UCSD-AML1 (cell line): ENCODE measurements at regions not wholly inside any gene's neighbourhood (a gene's known extent, or its start where the extent isn't known, plus 50 kb on each side); places are given as distances from the start of the nearest gene placed in this dataset.
A peak's percentile ranks its signal among the peaks of the same experiment; 100 is the strongest.
"Not testable (repeated sequence)": the region's sequence is repeated elsewhere in the genome, so short reads cannot be mapped to it uniquely, and the experiment has no call there.

Experiments
- DNase-seq: peaks from one replicate; lab custom pipeline; 2025; ENCODE audit not compliant: unreplicated experiment; lab: John Stamatoyannopoulos, UW

DNA sequence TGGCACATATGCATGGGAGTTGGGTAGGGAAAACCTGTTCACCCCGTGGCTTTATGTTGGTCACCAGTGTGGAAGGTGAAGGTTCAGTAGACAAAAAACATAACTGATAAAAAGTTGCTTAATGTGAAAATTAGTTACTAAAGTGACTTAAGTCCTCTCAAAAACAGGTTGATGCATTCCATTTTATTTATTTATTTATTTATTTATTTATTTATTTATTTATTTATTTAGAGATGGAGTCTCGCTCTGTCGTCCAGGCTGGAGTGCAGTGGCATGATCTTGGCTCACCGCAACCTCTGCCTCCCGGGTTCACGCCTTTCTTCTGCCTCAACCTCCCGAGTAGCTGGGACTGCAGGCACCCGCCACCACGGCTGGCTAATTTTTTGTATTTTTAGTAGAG lies 541.0 kb downstream of the DCDC2C start:
- DNase-seq, result not testable (repeated sequence)

DNA sequence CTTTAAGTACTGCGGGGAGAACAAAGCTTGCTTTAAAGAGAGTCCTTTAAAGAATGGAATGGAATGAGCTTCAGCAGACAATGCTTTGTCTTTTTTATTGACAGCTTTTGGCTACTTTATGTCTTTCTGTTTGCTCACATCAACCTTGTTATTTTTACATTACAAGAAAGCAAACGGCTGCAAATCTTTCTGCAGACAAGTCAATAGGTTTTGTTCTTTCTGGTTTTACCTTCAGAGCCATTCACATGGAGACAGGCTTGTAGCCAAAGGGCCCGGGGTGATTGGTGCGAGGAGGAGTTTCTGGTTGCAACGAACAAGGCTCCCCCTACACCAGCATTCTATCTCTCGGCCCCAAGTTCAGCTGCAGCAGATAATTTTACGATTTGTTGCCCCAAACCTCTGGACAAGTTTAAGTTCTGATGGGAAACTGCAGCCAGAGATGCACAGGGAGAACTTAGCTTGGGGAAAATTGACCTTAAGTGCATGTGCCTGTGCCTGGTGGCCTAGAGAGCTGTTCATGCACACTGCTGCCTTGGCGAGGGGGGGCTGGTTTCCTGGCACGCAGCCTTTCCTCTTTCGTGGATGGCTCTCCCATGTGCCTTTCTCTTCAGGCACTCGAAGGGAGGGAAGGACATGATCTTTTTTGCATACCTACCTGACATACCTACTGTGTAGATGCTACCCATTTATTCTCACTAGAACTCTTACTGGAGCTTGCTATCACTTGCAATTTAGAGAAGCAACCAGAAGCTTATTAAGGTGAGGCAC lies 543.2 kb downstream of the DCDC2C start:
- no peak for DNase-seq

DNA sequence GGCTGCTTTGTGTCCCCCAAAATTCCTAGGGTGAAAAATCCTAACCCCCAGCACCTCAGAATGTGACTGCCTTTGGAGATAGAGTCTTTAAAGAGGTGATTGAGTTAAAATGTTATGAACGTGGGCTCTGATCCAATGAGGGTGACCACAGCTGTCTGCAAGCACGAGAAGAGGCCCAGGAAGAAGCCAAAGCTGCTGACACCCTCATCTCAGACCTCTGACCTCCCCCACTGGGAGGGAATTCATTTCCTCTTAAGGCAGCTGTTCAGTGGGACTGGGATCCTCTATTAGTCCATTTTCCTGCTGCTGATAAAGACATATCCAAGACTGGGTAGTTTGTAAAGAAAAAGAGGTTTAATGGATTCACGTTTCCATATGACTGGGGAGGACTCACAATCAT lies 544.4 kb downstream of the DCDC2C start:
- DNase-seq, result no peak

DNA sequence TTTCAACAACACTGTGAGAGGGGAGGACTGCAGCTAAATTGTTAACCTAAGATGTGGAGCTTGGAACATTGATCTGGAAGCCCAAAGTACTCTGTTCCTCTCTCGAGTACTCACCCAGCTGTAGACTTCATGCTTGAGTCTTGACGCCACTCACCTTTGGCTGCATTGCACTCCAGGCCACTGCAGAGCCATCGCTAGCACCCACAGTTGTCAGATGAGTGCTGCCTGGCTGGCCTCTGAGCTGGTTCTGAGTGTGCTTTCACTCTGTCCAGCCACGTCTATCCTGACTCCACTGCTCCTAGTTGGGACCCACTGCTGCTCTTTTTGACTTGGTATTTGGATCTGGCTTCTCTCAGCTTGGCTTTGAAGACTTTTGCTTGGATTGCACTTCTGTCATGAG lies 552.1 kb downstream of the DCDC2C start:
- no peak for DNase-seq

DNA sequence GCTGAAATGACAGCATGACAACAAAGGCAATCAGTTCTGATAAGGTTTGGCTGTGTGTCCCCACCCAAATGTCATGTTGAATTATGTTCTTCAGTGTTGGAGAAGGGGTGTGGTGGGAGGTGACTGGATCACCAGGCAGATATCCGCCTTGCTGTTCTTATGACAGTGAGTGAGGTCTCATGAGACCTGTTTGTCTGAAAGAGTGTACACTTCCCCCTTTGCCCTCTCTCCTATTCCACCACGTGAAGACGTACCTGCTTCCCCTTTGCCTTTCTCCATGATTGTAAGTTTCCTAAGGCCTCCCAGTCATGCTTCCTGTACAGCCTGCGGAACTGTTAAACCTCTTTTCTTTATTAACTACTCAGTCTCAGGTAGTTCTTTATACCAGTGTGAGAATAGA lies 553.0 kb downstream of the DCDC2C start:
- DNase-seq, result no peak

DNA sequence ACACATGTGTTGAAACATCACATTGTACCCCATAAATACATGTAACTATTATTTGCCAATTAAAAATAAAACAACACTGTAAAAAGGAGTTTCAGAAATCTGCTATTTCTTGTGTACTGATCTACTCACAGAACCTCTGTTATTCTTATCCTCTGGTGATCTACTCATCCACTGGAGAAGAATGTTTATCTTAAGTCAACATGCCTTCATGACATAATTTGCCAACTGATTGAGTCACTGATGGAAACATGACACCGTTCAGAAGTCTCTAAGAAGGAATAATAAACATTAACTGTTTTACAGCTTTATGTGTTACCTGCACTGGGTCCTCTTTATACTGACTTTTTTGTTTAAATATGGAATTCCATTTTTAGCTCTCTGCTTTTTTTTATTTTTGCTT lies 555.2 kb downstream of the DCDC2C start:
- no peak for DNase-seq

DNA sequence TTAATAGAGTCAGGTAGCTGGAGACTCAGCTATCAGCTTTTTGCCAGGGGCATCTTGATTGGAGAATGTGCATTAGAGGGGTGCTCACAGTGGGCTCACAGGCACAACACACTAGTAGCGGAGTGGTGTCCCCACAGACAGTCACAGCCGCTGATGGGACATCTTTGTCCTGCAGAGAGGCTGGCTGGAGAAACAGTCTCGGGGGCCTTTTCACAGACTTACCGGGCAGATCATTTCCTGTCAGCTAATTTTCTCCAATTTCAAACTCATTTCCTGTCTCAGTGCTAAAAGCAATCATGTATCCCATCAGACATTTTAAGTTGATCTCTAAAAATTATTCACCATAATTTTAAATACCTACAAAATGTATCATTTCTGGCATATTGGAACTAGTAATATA lies 562.6 kb downstream of the DCDC2C start:
- no peak for DNase-seq

DNA sequence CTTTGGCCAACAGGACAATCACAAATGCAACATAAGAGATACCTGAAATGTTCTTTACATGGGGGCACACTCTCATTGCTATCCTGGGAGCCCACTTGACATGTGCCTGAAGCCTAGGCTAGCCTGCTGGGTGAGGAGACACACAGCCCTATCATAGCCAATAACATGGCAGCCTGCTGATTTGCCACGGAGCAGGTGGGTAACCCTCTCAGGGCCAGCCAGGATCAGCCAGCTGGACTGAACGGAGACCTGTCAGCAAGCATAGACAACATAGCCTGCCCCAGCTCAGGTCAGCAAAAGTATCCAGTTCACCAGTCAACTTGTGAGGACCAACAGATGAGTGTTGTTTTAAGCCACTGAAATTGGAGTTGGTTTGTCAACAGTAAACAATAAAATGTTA lies 566.5 kb downstream of the DCDC2C start:
- no peak for DNase-seq

DNA sequence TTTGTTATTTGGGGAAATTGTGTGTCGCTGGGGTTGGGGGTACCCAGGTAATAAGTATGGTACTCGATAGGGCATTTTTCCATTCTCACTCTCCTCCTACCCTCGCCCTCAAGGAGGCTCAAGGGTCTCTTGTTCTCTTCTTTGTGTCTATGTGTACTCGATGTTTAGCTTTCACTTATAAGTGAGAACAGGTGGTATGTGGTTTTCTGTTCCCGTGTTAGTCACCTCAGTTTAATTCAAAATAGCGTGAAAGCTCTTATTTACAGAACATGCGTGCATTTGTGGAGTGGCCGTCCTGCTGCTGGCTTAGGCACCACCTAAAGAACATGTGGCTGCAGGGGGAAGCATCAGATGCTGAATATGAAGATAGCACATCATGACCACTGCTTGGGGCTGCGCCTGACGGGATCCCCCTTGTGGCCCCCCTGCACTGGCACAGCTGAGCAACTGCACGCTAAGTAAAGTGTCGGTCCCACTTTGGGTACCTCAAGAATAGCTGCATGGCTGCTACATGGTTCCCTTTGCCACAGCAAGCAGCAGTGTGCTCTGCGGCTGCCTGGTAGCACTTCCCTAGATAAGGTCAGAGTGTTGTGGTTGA lies 569.0 kb downstream of the DCDC2C start:
- no peak for DNase-seq

DNA sequence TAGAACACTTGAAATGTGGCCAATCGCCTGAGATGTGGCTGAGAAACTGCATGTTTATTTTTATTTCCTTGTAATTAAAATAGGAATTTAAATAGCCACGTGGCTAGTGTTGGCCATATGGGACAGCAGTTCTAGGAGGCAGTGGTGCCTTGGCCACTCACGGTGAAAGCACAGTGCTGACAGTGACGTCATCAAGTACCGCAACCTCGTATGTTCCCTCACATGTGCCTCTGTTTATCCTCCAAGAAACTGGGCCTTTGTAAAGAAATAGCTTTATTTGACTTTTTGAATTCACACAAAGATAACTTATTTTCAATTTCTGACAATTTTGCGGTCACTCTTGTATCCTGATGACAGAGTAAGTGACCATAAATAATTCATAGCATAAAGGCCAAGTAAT lies 575.0 kb downstream of the DCDC2C start:
- DNase-seq, result no peak

DNA sequence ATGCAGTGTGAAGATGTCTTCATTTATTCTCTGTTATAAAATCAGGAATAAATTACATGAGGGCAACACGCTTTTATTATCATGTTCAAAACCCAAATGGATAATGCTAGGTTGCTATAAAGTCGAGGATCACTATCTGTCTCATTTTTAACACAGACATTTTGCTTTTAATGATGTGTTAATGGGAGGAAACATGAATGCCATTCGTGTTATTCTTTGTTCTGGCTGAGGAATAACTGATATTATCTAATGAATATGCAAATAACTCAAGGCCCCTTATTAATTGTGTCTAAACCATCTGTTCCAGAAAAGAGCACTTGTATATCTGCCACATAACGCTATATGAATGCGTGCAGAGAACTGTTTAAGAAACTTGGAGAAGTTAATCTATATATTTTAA lies 576.1 kb downstream of the DCDC2C start:
- no peak for DNase-seq

DNA sequence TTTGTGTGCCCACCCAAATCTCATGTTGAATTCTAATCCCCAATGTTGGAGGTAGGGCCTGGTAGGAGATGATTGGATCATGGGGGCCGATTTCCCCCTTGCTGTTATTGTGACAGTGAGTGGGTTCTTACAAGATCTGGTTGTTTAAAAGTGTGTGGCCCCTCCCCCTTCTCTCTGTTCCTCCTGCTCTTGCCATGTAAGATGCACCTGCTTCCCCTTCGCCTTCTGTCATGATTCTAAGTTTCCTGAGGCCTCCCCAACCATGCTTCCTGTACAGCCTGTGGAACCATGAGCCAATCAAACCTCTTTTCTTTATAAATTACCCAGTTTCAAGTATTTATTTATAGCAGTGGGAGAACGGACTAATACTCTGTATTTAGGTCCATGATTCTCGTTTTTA lies 588.1 kb downstream of the DCDC2C start:
- DNase-seq, result no peak

DNA sequence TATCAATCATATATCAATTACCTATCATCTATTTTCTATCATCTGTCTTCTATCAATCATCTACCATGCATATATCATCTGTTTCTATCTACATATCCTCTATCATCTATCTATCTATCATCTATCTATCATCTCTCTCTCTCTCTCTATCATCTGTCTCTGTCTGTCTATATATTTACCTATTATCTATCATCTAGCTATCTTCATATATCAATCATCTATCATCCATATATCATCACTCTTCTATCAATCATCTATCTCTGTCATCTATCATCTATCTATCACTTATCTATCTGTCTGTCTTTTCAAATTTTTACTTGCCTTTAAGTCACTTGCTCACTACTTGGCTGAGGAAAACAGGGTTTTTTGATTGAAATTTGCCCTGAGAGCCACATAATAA lies 592.3 kb downstream of the DCDC2C start:
- DNase-seq, result no peak

DNA sequence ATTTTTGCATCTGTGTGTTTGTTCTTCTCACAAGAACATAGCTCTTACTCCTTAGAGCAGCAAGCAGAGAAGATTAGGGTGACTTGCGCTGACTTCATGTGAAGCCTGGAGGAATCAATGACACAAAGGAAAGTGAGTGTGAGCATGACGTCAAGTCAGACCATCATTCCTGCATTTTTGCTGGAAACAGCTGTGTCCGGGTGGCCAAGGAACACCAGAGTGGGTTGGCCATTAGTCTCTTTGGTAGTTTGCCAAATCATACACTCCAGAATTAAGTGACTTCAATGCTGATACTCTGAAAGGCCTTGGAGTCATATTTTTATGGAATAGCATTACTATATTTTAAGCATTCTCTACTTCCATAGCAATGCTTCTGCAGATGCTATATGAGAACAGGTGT lies 597.2 kb downstream of the DCDC2C start:
- no peak for DNase-seq

DNA sequence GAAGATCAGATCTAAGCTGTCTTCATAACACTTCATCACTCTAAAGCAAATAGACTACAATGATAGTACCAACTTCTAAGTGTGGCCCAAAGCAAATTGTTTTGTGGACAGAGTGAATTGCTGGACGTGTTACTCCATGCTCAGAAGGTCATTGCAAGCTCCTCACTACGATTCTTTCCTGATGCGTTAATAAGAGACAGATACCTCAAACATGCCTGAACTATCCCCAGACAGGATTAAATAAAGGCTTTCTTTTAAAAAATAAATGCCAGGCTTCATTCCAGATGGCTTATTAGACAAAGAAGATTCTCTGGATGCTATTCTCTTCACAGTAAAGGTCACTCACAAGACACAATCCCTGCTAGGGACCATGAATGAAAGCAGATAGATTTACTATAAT lies 621.2 kb downstream of the DCDC2C start:
- DNase-seq, result no peak

DNA sequence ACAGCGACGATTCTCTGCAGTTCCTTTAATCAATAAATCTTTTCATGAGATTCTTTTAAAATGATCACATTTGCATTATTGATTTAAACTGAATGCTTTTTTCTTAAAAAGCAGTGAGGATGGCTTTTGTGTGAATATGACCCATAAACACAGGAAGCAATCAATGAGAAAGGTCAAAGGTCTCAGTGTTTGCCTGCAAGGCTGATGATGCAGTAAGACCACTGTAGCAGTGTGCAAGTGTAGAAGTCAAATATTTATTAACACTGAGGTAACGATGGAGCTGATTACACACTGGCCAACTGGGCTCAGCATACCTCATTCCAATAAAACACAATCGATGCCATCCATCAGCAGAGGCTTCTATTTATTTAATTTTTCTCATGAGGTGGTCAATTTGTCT lies 633.5 kb downstream of the DCDC2C start:
- DNase-seq, result no peak

DNA sequence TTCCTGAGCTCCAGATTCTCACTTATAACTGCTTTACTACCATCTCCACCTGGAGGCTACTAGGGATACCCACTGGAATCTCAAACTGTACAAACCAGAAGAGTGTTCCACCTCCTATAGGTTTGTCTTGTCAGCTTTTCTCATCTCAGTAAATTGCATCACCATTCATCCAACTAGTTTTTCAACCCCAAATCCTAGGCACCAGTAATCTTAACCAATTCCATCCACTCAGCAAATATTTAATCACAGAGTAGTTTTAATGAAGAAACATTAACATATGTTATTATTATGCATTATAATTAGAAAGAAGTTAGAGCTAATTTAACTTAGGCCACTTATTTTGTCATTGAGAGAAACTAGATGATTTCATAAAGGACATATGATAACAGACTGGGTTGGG lies 635.0 kb downstream of the DCDC2C start:
- no peak for DNase-seq

DNA sequence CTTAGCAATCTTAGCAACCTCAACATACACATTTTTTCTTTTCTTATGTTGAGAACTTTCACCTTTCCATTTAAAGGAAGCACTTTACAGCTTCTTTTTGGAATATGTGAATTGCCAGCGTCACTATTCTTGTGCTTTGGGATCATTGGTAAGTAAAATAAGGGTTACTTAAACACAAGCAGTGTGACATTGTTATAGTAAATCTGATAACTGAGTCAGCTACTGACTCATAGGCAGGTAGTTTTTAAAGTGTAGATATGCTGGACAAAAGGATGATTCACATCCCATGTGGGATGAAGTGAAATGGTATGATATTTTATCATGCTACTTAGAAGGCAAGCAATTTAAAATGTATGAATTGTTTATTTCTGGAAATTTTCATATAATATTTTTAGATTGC lies 637.2 kb downstream of the DCDC2C start:
- no peak for DNase-seq

DNA sequence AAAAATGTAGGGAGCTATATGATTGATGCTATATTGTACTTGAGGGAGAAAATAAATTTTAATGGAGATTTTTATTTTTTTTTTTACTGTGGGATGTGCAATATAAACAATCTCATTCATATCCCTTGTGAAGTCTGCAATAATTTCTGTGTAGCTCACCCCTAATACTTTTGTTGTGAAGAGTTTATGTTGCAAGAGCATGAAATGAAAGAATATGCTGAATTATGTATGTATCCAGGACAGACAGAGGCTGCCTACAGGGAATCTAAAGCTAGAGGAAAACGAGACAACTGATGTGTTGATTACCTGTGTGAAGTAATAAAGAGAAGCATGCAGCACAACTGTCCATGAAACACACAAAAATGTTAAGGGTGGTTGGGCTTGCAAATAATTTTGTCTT lies 643.3 kb downstream of the DCDC2C start:
- no peak for DNase-seq

DNA sequence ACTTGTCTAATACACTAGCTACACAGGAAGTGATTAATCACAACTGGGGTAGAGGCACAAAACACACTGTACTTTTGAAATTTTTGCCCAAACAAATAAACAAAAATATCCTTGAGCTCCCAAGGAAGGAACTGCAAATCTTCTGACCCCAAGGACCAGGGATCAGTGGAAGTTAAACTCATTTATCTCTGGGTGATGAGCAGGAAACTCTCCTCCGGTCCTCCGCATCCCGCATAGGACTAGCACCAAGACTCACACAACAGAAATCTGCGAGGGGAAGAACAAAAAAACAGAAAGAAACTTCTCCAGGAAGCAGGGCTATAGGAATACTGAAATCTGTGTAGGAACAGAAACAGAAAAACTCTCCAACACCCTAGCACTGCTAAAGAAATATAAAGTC lies 650.3 kb downstream of the DCDC2C start:
- DNase-seq, result no peak

DNA sequence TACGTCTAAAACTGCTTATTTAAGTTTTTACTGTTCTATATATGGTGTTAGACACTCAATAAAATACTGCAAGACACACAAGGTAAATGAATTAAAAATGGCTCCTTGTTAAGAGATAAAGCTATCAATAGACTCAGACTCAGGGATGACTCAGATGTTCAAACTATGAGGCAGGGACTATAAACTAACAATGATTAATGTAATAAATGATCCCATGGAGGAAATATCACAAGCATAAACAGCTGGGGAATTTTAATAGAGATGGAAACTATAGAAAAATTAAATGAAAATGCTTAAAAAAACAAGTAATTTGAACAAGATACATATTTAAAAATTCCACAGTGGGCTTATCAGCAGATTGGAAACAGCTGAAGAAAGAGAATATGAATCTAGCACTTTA lies 650.8 kb downstream of the DCDC2C start:
- no peak for DNase-seq

DNA sequence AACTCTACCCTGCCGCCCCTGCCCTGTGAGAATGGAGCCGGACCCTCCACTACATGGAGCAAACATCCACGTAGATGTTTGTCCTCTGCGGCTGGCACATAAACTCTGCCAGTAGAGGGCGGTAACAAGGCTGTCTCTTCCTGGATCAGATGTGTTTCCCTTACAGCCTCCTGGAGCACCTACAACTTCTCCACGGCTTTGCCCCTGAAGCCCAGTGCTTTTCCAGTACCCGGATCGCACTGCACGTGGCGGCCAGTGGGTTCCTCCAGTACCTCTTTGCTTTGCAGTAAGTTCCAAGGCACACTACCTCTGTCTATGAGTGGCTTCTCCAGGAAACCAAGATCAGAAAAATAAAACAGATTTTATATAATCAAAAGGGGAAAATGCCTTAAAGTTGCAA lies 651.3 kb downstream of the DCDC2C start:
- DNase-seq, result peak; percentile 41

DNA sequence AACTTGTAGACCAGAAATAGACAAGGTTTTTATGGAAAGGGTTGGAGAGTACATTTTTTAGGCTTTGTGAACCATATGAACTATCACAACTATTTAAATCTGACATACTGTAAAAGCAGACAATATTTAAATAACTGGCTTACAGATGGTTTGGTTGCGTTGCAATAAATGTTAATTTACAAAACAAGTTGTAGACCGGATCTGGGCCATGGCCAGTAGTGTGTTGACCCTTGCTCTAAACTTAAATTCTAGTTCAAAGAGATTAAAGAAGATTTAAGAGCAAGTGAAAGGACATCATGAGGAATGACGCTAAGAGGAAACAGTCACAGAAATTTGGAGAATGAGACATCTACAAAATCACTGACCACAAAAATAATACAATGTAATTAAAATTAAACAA lies 652.7 kb downstream of the DCDC2C start:
- DNase-seq, result no peak
